ENCODE measurements at regions not wholly inside any gene's neighbourhood (a gene's known extent, or its start where the extent isn't known, plus 50 kb on each side); places are given as distances from the start of the nearest gene placed in this dataset.

DNA sequence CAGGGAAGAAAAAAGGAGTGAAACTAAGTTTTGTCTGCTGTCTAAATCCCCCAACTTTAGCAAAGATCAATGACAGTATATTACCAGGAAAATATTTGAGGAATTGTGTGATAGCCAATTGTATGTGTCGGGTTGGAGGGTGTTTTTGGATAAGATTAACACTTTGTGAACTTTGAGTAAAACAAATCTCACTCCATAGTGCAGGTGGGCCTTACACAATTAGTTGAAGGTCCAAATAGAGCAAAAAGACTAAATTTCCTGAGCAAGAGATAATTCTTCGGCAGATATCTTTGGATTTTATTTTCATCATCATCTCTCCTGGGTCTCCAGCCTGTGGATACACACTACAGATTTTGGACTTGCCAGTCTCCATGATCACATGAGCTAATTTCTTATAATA, 152.8 kb upstream of the CWC22 start:
- no peaks in the 10 kb centered on the region for H3K36me3 ChIP-seq
- no peaks in the 10 kb centered on the region for H3K9me3 ChIP-seq
- H3K27ac ChIP-seq = no peak overlapping the region
- no peaks in the 10 kb centered on the region for H3K4me1 ChIP-seq (ENCODE audit: control insufficient read depth in 1 of 2, insufficient read depth in 1 of 2, low read depth in 1 of 2, low read length in 1 of 2)
- H3K27me3 ChIP-seq = no peaks in the 10 kb centered on the region
- H3K4me3 ChIP-seq (ENCODE audit: low read depth in 1 of 2, low read length in 1 of 2) = no peak overlapping the region
- TF ChIP-seq, protein P1, sequence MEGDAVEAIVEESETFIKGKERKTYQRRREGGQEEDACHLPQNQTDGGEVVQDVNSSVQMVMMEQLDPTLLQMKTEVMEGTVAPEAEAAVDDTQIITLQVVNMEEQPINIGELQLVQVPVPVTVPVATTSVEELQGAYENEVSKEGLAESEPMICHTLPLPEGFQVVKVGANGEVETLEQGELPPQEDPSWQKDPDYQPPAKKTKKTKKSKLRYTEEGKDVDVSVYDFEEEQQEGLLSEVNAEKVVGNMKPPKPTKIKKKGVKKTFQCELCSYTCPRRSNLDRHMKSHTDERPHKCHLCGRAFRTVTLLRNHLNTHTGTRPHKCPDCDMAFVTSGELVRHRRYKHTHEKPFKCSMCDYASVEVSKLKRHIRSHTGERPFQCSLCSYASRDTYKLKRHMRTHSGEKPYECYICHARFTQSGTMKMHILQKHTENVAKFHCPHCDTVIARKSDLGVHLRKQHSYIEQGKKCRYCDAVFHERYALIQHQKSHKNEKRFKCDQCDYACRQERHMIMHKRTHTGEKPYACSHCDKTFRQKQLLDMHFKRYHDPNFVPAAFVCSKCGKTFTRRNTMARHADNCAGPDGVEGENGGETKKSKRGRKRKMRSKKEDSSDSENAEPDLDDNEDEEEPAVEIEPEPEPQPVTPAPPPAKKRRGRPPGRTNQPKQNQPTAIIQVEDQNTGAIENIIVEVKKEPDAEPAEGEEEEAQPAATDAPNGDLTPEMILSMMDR (IDR thresholded peaks at IDR 0.05) = no peak

DNA sequence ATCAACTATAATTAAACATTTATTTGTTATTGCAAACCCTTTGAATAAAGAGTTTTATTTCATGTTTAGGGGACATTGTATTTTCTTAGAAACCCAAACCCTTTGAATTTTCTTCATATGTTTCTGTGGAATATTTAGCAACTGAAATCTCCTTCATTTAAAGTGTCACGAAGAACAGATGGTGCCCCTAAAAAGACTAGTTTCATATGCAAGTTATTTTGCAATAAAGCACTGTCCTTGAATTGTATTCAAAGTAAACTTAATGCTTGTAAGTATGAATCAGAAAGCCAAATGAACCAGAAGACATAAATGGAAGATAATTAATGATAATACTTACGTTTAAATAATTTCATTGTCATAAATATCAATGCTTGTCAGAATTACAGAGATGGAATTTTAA, 151.9 kb upstream of the CWC22 start:
- no peaks in the 10 kb centered on the region for H3K36me3 ChIP-seq
- no peaks in the 10 kb centered on the region for H3K4me1 ChIP-seq (ENCODE audit: control insufficient read depth in 1 of 2, insufficient read depth in 1 of 2, low read depth in 1 of 2, low read length in 1 of 2)
- TF ChIP-seq, protein P1 (IDR thresholded peaks at IDR 0.05) = no peak
- H3K27ac ChIP-seq = no peak overlapping the region
- no peaks in the 10 kb centered on the region for H3K9me3 ChIP-seq
- H3K4me3 ChIP-seq (ENCODE audit: low read depth in 1 of 2, low read length in 1 of 2) = no peak overlapping the region
- no peaks in the 10 kb centered on the region for H3K27me3 ChIP-seq

DNA sequence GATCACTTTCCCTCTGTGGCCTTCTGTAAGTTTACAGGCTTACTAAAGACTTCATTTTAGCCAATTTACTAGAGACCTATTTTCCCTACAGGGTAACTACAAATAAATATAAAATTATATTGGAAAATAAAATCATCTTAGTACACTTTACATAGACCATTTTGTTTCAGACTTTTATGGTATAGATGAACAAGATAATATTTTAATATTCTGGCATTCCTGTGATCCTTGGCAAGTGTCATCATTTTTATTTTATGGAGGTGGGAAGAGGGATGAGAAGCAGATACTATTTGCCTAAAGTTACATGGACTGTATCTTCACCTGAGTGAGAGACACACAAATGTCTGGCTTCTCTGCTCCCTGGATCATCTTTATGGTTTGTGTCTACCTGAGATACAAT, 149.6 kb upstream of the CWC22 start:
- no peak overlapping the region for H3K4me3 ChIP-seq (ENCODE audit: low read depth in 1 of 2, low read length in 1 of 2)
- H3K27me3 ChIP-seq = no peaks in the 10 kb centered on the region
- TF ChIP-seq, protein P1 (IDR thresholded peaks at IDR 0.05) = no peak
- H3K9me3 ChIP-seq = no peaks in the 10 kb centered on the region
- H3K27ac ChIP-seq = no peak overlapping the region
- H3K4me1 ChIP-seq (ENCODE audit: control insufficient read depth in 1 of 2, insufficient read depth in 1 of 2, low read depth in 1 of 2, low read length in 1 of 2) = no peaks in the 10 kb centered on the region
- H3K36me3 ChIP-seq = no peaks in the 10 kb centered on the region

DNA sequence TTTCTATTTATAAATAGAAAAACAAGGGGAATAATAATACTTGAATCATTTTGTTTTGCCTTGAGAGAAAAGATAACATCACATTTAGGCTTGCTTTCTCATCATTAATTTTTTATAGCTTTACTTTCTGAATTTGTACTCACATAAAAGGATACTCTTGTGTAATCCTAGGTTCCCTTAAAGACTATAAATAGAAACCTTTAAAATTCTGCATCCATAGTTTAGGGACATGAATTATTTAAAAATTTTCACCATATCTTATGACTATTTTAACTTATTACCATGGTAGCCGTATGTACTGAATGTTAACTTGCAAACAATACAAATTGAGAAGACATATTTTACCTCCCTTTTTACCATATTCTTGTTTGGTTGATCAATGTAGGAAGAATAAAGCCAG, 143.5 kb upstream of the CWC22 start:
- Histone ChIP-seq H3K4me3 (ENCODE audit: low read depth in 1 of 2, low read length in 1 of 2) (no peak overlapping the region), H3K9me3 (no peaks in the 10 kb centered on the region), H3K36me3 (no peaks in the 10 kb centered on the region), H3K4me1 (ENCODE audit: control insufficient read depth in 1 of 2, insufficient read depth in 1 of 2, low read depth in 1 of 2, low read length in 1 of 2) (no peaks in the 10 kb centered on the region), H3K27me3 (no peaks in the 10 kb centered on the region), H3K27ac (no peak overlapping the region)
- TF ChIP-seq, protein P1 (IDR thresholded peaks at IDR 0.05) = no peak

DNA sequence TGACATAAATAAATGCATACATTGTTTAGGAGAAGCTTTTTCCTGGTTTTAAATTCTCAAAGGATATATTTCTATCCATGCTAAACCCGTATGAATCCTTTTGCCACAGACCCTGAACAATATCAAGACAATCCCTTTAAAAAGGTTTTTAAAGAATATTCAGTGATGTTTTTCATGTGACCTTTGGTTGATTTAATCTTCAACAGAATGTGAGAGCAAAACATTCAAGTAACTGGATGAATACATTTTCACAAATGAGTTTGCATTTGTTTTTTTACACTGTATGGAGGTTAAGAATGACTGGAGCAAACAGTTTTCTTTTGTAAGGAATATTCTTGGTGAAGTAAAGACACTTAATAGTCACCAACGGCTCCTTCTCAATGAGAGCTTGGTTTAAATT, 139.4 kb upstream of the CWC22 start:
- H3K4me1 ChIP-seq (ENCODE audit: control insufficient read depth in 1 of 2, insufficient read depth in 1 of 2, low read depth in 1 of 2, low read length in 1 of 2) = no peaks in the 10 kb centered on the region
- H3K27me3 ChIP-seq = no peaks in the 10 kb centered on the region
- TF ChIP-seq, protein P1 (IDR thresholded peaks at IDR 0.05) = no peak

DNA sequence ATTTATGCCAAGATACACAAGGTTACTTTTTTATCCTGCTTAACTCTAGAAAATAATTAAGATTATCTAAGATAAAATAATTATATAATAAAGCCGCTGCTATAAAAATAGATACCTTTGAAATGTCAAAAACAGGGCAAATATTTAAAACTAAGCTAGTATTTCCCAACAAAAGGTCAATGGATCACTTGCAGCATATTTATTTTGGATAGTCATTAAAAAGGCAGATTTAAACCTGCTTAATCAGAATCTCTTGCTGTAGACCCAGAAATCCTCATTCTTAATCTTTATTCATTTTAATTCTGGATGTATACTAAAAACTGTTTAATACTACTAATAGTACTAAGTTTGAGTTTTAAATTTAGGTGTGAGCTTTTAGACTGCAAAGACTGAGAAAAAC, 139.0 kb upstream of the CWC22 start:
- Histone ChIP-seq H3K4me1 (ENCODE audit: control insufficient read depth in 1 of 2, insufficient read depth in 1 of 2, low read depth in 1 of 2, low read length in 1 of 2) (no peaks in the 10 kb centered on the region), H3K4me3 (ENCODE audit: low read depth in 1 of 2, low read length in 1 of 2) (no peak overlapping the region), H3K9me3 (no peaks in the 10 kb centered on the region), H3K27me3 (no peaks in the 10 kb centered on the region), H3K36me3 (no peaks in the 10 kb centered on the region), H3K27ac (no peak overlapping the region)
- TF ChIP-seq, protein P1 (IDR thresholded peaks at IDR 0.05) = no peak

More for the DNA sequence above, 139.4 kb upstream of the CWC22 start:
- Histone ChIP-seq H3K36me3 (no peaks in the 10 kb centered on the region), H3K4me3 (ENCODE audit: low read depth in 1 of 2, low read length in 1 of 2) (no peak overlapping the region), H3K9me3 (no peaks in the 10 kb centered on the region), H3K27ac (no peak overlapping the region)

Measured in neutrophil (primary cell).